GM12891 (cell line): ENCODE measurements at regions not wholly inside any gene's neighbourhood (a gene's known extent, or its start where the extent isn't known, plus 50 kb on each side); places are given as distances from the start of the nearest gene placed in this dataset.

Source experiments
- DNase-seq: peaks from one replicate; pipeline ENCODE4 v3.0.0; 2011; ENCODE audit warnings: low spot score; ENCODE audit not compliant: insufficient read length
- FAIRE-seq: peaks from 2 replicates; lab custom pipeline; 2011; peaks lifted over from hg19 to GRCh38; lab: Jason Lieb, UNC
- PAX5 ChIP-seq: IDR thresholded peaks from 2 replicates; pipeline ENCODE4 v1.6.1; 2011; ENCODE audit warnings: low read length, moderate library complexity, mild to moderate bottlenecking; ENCODE audit not compliant: insufficient read depth, severe bottlenecking
- POLR2A ChIP-seq: IDR thresholded peaks from 2 replicates; pipeline ENCODE4 v1.6.1; 2011; ENCODE audit warnings: low read depth, low read length, control low read depth
- POLR2AphosphoS5 ChIP-seq: IDR thresholded peaks from 2 replicates; pipeline ENCODE4 v1.6.1; 2011; ENCODE audit warnings: low read depth, low read length, control low read depth
- POU2F2 ChIP-seq: IDR thresholded peaks from 2 replicates; pipeline ENCODE4 v1.6.1; 2011; ENCODE audit warnings: low read depth, mild to moderate bottlenecking, control low read depth, low read length, moderate library complexity
- SPI1 ChIP-seq: IDR thresholded peaks from 2 replicates; pipeline ENCODE4 v1.6.1; 2011; ENCODE audit warnings: low read depth, low read length, control low read depth
- TAF1 ChIP-seq: IDR thresholded peaks from 2 replicates; pipeline ENCODE4 v1.6.1; 2011; ENCODE audit warnings: low read depth, low read length, control low read depth

DNA sequence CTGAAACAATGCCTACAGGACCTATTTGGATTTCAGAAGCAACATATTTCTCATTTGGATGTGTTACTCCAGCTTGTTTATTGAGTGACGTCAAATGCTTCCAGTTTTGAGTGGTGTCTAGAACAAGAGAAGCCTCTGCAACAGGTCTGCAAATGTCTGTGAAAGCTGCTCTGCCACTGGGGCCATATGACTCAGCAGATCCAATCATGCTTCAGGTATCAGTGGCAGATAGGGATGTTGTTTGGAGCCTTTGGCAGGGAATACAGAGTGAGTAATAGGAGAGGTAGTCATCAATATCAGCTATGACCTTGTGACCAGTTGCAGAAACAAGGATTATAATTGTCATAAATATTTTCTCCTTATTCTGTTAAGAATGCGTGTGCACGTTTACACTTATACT is 141.1 kb upstream of the ZXDA start:
- DNase-seq (no peak), FAIRE-seq (no peak)
- TF ChIP-seq TAF1 (no peak), PAX5 (no peak), POLR2AphosphoS5 (no peak), SPI1 (no peak), POU2F2 (no peak), POLR2A (no peak)

DNA sequence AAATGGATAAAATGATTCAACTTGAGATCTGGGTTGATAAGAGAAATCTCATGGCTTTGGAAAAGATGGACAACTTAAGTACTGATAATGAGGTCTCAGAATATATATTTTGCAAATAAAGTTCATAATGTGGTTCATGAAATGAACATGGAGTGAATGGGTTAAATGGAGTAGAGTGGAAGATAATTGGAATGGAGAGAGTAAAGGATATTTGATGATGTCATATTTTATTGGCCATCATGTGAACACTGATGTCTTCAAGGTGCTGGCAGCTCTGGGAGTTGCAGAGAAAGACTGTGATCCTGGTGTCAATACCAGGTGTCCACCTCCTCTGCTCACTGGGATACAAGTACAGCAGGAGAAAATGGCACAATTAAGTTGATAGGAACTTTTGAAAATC is 133.9 kb upstream of the ZXDA start:
- TF ChIP-seq POU2F2 (no peak), POLR2AphosphoS5 (no peak), TAF1 (no peak), SPI1 (no peak), POLR2A (no peak), PAX5 (no peak)
- DNase-seq: no peak
- FAIRE-seq: no peak

GRCh38 chrX:58025979-58026378 is 115.7 kb upstream of the ZXDA start:
- no peak for FAIRE-seq
- TF ChIP-seq PAX5: no peak
- no peak for TF ChIP-seq POU2F2
- TF ChIP-seq POLR2AphosphoS5: no peak
- no peak for TF ChIP-seq SPI1
- no peak for TF ChIP-seq POLR2A
- no peak for TF ChIP-seq TAF1
- peak; percentile 0 for DNase-seq

GRCh38 chrX:57985951-57986350 is 75.7 kb upstream of the ZXDA start:
- DNase-seq (no peak), FAIRE-seq (no peak)
- TF ChIP-seq POLR2AphosphoS5 (no peak), POU2F2 (no peak)

DNA sequence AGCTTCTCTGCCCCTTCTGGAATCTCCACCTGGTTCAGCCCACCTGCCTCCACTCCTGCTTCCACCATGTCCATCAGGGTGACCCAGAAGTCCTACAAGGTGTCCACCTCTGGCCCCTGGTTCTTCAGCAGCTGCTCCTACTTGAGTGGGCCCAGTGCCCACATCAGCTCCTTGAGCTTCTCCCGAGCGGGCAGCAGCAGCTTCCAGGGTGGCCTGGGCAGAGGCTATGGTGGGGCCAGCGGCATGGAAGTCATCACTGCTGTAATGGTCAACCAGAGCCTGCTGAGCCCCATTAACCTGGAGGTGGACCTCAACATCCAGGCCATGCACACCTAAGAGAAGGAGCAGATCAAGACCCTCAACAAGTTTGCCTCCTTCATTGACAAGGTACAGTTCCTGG is 74.4 kb upstream of the ZXDA start:
- DNase-seq: no peak
- no peak for FAIRE-seq
- TF ChIP-seq SPI1: no peak
- TF ChIP-seq POLR2A: no peak
- no peak for TF ChIP-seq TAF1
- TF ChIP-seq PAX5: no peak
- no peak for TF ChIP-seq POU2F2
- no peak for TF ChIP-seq POLR2AphosphoS5

GRCh38 chrX:57977992-57978391 is 67.7 kb upstream of the ZXDA start:
- FAIRE-seq (no peak), DNase-seq (no peak)
- TF ChIP-seq POLR2AphosphoS5 (no peak), PAX5 (no peak), SPI1 (no peak), POU2F2 (no peak), TAF1 (no peak), POLR2A (no peak)

DNA sequence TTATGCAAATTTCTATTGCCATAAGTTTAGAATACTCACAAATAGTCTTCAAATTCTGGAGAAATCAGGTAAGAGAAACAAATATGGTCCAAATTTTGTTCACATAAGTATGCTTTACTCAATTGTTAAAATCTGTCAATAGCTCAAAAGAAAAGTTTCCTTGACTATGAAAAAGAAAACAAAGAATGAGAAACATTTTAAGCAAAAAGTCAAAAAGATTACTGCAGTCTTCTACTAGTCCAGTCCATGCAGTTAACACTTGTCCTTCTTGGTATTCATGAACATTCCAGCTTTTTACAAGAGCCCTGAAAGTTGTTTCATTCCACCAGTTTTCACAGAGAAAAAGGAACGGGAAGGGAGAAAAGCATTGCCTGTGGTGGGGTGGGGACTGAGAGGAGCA is 54.7 kb upstream of the ZXDA start:
- no peak for TF ChIP-seq POLR2A
- TF ChIP-seq POU2F2: no peak
- TF ChIP-seq PAX5: no peak
- no peak for TF ChIP-seq POLR2AphosphoS5
- no peak for TF ChIP-seq TAF1
- no peak for TF ChIP-seq SPI1
- DNase-seq (no peak), FAIRE-seq (no peak)
